ENCODE measurements at regions not wholly inside any gene's neighbourhood (a gene's known extent, or its start where the extent isn't known, plus 50 kb on each side); places are given as distances from the start of the nearest gene placed in this dataset.

DNA sequence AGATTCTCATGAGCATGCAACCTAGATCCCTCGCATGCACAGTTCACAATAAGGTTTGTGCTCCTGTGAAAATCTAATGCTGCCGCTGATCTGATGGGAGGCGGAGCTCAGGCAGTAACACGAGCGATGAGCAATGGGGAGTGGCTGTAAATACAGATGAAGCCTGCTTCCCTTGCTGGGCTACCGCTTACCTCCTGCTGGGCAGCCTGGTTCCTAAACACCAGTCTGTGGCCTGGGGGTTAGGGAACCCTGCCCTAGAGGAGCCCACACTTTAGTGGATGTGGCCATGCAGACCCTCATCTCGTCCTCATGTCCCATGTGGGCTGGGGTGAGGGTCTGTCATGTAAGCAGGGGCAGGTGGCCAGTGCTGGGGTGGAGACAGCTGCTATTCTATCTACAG is 417.6 kb downstream of the GLRX3 start:
- TF ChIP-seq, protein P1, sequence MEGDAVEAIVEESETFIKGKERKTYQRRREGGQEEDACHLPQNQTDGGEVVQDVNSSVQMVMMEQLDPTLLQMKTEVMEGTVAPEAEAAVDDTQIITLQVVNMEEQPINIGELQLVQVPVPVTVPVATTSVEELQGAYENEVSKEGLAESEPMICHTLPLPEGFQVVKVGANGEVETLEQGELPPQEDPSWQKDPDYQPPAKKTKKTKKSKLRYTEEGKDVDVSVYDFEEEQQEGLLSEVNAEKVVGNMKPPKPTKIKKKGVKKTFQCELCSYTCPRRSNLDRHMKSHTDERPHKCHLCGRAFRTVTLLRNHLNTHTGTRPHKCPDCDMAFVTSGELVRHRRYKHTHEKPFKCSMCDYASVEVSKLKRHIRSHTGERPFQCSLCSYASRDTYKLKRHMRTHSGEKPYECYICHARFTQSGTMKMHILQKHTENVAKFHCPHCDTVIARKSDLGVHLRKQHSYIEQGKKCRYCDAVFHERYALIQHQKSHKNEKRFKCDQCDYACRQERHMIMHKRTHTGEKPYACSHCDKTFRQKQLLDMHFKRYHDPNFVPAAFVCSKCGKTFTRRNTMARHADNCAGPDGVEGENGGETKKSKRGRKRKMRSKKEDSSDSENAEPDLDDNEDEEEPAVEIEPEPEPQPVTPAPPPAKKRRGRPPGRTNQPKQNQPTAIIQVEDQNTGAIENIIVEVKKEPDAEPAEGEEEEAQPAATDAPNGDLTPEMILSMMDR (IDR thresholded peaks at IDR 0.05; ENCODE audit: low read depth, low read length): no peak
- no peak for DNase-seq (ENCODE audit: low read depth, low spot score)
- H3K4me3 ChIP-seq (ENCODE audit: low read depth, low read length): no peak overlapping the region
- in situ Hi-C loops (cut with HindIII; ENCODE audit: low sequenced_read_pairs): no loop called here

DNA sequence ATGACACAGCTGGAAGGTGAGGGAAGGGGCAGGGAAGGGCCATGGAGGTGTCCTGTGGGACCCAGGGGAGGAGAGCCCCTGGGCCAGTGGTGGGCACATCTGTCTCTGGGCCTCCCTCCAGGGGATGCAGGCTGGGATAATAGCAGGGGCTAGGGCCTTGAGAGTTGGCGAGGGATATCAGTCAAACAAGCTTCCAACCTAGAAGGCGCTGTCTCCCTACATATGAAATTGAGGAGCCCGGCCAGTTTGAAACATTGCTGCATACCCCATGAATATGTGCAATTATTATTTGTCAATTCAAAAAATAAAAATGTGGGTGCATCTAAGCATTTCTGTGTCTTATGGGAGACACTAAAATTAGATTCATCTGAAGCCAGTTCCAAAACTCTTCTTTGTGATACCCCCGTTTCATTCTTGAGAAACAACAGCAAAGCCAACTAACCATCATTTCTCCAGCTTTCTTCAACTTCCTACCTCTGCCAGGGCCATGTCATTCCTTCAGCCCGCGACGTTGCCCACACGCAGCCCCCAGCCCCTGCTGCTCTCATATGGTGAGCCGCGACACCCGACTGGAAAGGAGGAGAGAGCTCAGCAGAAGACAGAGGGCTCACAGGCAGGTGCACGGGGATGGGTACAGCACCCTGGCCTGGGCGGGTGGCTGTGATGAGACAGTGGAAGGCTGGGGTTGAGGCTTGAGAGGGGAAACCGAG is 418.7 kb downstream of the GLRX3 start:
- DNase-seq (ENCODE audit: low read depth, low spot score): no peak
- TF ChIP-seq, protein P1 (IDR thresholded peaks at IDR 0.05; ENCODE audit: low read depth, low read length): no peak
- H3K4me3 ChIP-seq (ENCODE audit: low read depth, low read length): no peak overlapping the region
- in situ Hi-C loops (cut with HindIII; ENCODE audit: low sequenced_read_pairs): no loop called here

DNA sequence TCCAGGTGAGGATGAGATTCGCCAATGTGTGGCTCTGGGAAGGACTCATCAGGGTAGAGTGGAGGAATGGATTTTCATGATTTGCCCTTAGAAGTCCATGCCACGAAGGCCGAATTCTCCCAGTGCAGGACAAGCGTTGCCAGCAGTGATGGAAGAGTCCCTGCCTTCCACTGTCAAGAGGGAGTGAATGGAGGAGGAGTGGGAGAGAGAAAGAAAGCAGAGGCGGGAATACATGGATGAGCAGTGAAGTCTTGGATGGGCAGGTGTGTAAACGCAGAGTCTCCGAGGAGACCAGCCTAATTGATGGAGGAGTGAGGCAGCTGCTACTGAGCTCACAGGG is 419.2 kb downstream of the GLRX3 start:
- no peak overlapping the region for H3K4me3 ChIP-seq (ENCODE audit: low read depth, low read length)
- in situ Hi-C loops (cut with HindIII; ENCODE audit: low sequenced_read_pairs): no loop called here
- no peak for DNase-seq (ENCODE audit: low read depth, low spot score)
- TF ChIP-seq, protein P1 (IDR thresholded peaks at IDR 0.05; ENCODE audit: low read depth, low read length): no peak

DNA sequence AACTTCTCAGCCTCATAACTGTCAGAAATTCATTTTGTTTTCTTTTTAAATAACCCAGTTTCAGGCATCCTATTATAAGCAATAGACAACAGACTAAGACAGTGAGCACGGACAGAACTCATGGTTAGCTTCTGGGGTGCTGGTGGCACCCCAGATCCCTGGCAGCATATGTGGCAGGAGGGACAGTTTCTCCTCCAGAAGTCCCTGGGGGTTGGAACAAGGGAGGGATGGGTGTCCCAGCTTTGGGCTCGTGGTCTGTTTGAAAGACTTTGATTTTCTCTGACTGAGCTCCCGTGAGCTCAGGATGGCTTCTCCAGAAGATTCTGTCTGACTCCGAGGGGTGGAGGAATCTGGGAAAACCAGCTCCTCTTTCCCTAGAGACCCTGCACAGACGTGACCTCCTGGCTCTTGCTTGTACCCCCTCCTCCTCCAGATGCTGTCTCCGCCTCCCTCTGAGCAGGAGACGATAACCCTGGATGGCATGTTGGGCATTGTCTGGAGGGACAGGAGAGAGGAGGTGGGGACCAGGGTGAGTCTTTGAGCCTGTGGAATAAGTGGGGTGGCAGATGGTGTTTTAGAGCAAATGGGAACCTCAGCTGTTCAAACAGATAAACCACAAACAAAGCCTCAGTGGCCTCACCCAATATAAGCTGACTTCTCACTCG is 421.1 kb downstream of the GLRX3 start:
- DNase-seq (ENCODE audit: low read depth, low spot score): no peak
- in situ Hi-C loops (cut with HindIII; ENCODE audit: low sequenced_read_pairs): no loop called here
- TF ChIP-seq, protein P1 (IDR thresholded peaks at IDR 0.05; ENCODE audit: low read depth, low read length): no peak
- no peak overlapping the region for H3K4me3 ChIP-seq (ENCODE audit: low read depth, low read length)

GRCh38 chr10:130558746-130559546 is 422.8 kb downstream of the GLRX3 start:
- H3K4me3 ChIP-seq (ENCODE audit: low read depth, low read length): no peak overlapping the region
- TF ChIP-seq, protein P1 (IDR thresholded peaks at IDR 0.05; ENCODE audit: low read depth, low read length): no peak
- in situ Hi-C loops (cut with HindIII; ENCODE audit: low sequenced_read_pairs): no loop called here
- no peak for DNase-seq (ENCODE audit: low read depth, low spot score)

GRCh38 chr10:130559547-130559880 is 423.3 kb downstream of the GLRX3 start:
- H3K4me3 ChIP-seq (ENCODE audit: low read depth, low read length): no peak overlapping the region
- in situ Hi-C loops (cut with HindIII; ENCODE audit: low sequenced_read_pairs): no loop called here
- TF ChIP-seq, protein P1 (IDR thresholded peaks at IDR 0.05; ENCODE audit: low read depth, low read length): no peak
- no peak for DNase-seq (ENCODE audit: low read depth, low spot score)
